ENCODE measurements at regions not wholly inside any gene's neighbourhood (a gene's known extent, or its start where the extent isn't known, plus 50 kb on each side); places are given as distances from the start of the nearest gene placed in this dataset.

- H3K36me3 ChIP-seq: no peaks in the 10 kb centered on the region
- no peaks in the 10 kb centered on the region for H3K27me3 ChIP-seq
- intact Hi-C loops (cut with DNase I): no loop called here
- H3K9me3 ChIP-seq: no peaks in the 10 kb centered on the region
- TF ChIP-seq POLR2A (IDR thresholded peaks at IDR 0.05) (no peak), POLR2AphosphoS5 (IDR thresholded peaks at IDR 0.05; ENCODE audit: insufficient read depth in 1 of 2, low read depth in 1 of 2) (no peak)
- no peak overlapping the region for H3K27ac ChIP-seq
- no peaks in the 10 kb centered on the region for H3K4me1 ChIP-seq
- no peak overlapping the region for H3K4me3 ChIP-seq
- no peak for DNase-seq (ENCODE audit: extremely low spot score in 2 of 2)
Measured at GRCh38 chr5:109956884-109957283, 267.2 kb downstream of the MAN2A1 start.

GRCh38 chr5:109958082-109958481 is 268.4 kb downstream of the MAN2A1 start:
- Histone ChIP-seq H3K27ac (no peak overlapping the region), H3K9me3 (no peaks in the 10 kb centered on the region), H3K27me3 (no peaks in the 10 kb centered on the region), H3K36me3 (no peaks in the 10 kb centered on the region), H3K4me1 (no peaks in the 10 kb centered on the region), H3K4me3 (no peak overlapping the region)
- intact Hi-C loops (cut with DNase I): no loop called here
- DNase-seq (ENCODE audit: extremely low spot score in 2 of 2): no peak
- TF ChIP-seq POLR2AphosphoS5 (IDR thresholded peaks at IDR 0.05; ENCODE audit: insufficient read depth in 1 of 2, low read depth in 1 of 2) (no peak), CTCF (IDR thresholded peaks at IDR 0.05) (no peak), POLR2A (IDR thresholded peaks at IDR 0.05) (no peak)

- no peak for DNase-seq (ENCODE audit: extremely low spot score in 2 of 2)
- TF ChIP-seq CTCF (IDR thresholded peaks at IDR 0.05): no peak
- no peak for TF ChIP-seq POLR2A (IDR thresholded peaks at IDR 0.05)
- TF ChIP-seq POLR2AphosphoS5 (IDR thresholded peaks at IDR 0.05; ENCODE audit: insufficient read depth in 1 of 2, low read depth in 1 of 2): no peak
- Histone ChIP-seq H3K4me3 (no peak overlapping the region), H3K27ac (no peak overlapping the region), H3K36me3 (no peaks in the 10 kb centered on the region), H3K9me3 (no peaks in the 10 kb centered on the region), H3K4me1 (no peaks in the 10 kb centered on the region), H3K27me3 (no peaks in the 10 kb centered on the region)
- intact Hi-C loops (cut with DNase I): no loop called here
Measured at GRCh38 chr5:109959652-109960051, 269.9 kb downstream of the MAN2A1 start.

- no peaks in the 10 kb centered on the region for H3K4me1 ChIP-seq
- H3K9me3 ChIP-seq: no peaks in the 10 kb centered on the region
- H3K27ac ChIP-seq: no peak overlapping the region
- H3K27me3 ChIP-seq: no peaks in the 10 kb centered on the region
- DNase-seq (ENCODE audit: extremely low spot score in 2 of 2): no peak
- H3K36me3 ChIP-seq: no peaks in the 10 kb centered on the region
- no peak for TF ChIP-seq POLR2AphosphoS5 (IDR thresholded peaks at IDR 0.05; ENCODE audit: insufficient read depth in 1 of 2, low read depth in 1 of 2)
- TF ChIP-seq POLR2A (IDR thresholded peaks at IDR 0.05): no peak
- TF ChIP-seq CTCF (IDR thresholded peaks at IDR 0.05): no peak
- H3K4me3 ChIP-seq: no peak overlapping the region
- intact Hi-C loops (cut with DNase I): no loop called here
Measured at GRCh38 chr5:109961751-109962150, 272.0 kb downstream of the MAN2A1 start.

- no peak overlapping the region for H3K4me3 ChIP-seq
- H3K9me3 ChIP-seq: no peaks in the 10 kb centered on the region
- DNase-seq (ENCODE audit: extremely low spot score in 2 of 2): no peak
- H3K36me3 ChIP-seq: no peaks in the 10 kb centered on the region
- no peak overlapping the region for H3K27ac ChIP-seq
- intact Hi-C loops (cut with DNase I): no loop called here
- no peak for TF ChIP-seq CTCF (IDR thresholded peaks at IDR 0.05)
- no peak for TF ChIP-seq POLR2A (IDR thresholded peaks at IDR 0.05)
- TF ChIP-seq POLR2AphosphoS5 (IDR thresholded peaks at IDR 0.05; ENCODE audit: insufficient read depth in 1 of 2, low read depth in 1 of 2): no peak
- no peaks in the 10 kb centered on the region for H3K27me3 ChIP-seq
- no peaks in the 10 kb centered on the region for H3K4me1 ChIP-seq
Measured at GRCh38 chr5:109962882-109963603, 273.3 kb downstream of the MAN2A1 start.
